GM21619 (cell line): ENCODE measurements at regions not wholly inside any gene's neighbourhood (a gene's known extent, or its start where the extent isn't known, plus 50 kb on each side); places are given as distances from the start of the nearest gene placed in this dataset.

Experiments used
- ATAC-seq: cut with Tn5 transposase; IDR thresholded peaks from one replicate; pipeline ENCODE4 v1.9.1; 2021; ENCODE audit not compliant: unreplicated experiment

DNA sequence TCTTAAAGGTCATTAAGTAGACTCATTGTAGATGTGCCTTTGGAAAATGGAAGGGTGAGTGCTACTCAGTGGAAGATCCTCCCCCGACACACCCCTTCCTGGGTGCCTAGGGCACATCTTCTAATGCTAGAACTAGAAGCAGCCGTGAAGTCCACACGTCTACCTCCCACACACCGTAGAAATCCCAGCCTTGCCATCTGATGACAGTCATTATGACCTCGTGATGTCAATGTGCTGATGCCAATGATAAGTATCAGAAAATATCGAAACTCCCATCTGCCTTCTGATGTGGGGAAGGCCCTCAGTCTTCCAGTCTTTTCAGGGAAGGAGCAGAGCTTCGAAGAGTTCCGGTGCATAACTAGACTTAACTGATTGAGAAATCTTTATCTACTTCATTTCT lies 282.1 kb upstream of the ROPN1 start:
- ATAC-seq = no peak

DNA sequence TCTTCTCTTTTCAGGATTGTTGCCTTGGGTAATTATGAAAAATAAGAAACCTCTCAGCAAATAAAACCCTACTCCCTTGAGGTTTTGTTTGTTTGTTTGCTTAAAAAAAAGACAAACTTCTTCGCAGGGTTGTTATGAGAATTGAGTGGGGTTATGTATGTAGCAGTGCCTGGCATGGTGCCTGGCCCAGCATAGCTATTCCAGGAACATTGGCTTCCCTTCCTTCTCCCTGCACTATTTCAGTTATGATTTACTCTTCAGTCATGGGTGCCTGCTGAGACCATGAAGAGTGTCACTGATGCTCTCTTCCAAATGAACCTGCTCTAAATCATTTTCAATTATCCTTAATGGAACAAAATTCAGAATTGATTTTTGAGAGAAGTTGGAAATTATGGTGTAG lies 283.5 kb upstream of the ROPN1 start:
- no peak for ATAC-seq

DNA sequence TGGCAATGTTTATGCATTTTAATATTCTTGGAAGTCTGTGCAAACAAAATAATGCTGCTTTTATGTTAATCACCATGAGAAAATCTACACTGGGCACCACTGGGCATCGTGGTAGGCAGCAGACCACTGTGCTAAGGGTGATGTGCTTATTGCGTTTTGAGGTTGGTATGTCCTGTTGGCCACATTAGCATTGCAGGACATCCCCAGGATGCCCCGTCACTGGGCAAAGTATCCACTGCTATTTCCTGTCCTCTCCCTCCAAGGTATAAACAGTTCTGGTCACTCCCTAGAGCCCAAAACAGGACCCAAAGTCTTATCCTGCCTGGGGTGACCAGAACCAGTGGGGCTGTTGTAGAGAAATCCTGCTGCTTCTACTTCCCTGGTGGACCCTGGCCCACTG lies 284.2 kb upstream of the ROPN1 start:
- ATAC-seq = no peak

DNA sequence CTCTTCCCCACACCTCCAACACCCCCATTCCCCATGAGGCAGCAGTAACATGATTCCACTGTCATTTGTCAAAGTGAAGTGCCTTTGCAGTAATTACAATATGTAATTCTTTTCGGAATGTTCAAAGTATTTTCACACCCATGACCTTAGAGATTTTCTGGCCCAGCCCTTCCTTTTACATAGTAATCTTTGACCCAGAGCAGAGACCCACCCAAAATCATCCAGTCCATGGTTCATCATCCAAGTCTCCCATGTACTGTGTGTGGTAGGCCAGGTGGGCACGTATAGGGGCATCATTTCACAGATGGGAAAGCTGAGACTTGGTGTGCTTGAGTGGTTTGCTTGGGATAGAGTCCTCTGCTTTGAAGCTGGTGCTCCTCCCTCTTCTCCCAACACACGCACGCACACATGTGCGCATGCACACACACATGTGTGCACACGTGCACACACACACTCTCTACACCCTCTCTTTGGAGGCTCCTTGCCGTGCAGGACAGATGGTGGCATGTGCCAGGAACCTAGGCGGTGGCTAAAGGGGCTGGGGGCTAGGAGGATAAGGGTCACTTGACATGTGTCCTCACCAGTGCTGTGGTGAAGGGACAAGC lies 284.7 kb upstream of the ROPN1 start:
- ATAC-seq = no peak

DNA sequence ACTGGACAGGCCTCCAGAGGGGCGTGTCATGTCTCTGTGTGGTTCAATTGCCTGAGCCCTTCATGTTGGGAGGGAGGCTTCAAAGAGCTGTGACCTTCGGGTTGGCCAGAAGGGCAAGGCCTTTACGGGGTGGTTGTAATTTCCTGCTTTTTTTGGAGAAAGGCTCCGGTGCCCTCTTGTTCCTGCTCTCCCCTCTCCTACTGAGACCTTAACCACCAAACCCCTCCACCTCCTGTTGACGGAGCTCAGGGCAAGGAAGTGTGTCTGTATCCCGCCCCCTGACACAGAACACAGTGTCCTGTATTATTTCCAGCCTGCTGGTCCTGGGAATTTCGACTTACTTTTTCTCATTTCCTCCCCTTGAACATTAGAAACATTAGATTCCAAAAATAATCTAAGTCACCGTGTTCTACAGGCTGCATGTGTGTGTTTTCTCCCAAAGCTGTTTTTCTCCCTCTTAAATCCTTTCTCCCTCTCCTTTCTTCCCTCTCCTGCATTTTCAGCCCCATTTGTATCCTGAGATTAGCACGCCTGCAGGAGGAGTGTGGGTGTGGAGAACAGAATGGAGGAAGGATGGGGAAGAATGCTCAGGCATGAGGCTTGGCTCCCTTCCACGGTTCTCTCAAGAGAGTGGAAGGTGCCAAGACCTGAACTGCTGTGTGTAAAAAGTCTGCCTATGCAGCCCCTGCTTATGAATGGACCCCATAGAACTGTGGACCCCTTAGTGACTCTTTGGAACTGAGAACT lies 285.4 kb upstream of the ROPN1 start:
- ATAC-seq = no peak

DNA sequence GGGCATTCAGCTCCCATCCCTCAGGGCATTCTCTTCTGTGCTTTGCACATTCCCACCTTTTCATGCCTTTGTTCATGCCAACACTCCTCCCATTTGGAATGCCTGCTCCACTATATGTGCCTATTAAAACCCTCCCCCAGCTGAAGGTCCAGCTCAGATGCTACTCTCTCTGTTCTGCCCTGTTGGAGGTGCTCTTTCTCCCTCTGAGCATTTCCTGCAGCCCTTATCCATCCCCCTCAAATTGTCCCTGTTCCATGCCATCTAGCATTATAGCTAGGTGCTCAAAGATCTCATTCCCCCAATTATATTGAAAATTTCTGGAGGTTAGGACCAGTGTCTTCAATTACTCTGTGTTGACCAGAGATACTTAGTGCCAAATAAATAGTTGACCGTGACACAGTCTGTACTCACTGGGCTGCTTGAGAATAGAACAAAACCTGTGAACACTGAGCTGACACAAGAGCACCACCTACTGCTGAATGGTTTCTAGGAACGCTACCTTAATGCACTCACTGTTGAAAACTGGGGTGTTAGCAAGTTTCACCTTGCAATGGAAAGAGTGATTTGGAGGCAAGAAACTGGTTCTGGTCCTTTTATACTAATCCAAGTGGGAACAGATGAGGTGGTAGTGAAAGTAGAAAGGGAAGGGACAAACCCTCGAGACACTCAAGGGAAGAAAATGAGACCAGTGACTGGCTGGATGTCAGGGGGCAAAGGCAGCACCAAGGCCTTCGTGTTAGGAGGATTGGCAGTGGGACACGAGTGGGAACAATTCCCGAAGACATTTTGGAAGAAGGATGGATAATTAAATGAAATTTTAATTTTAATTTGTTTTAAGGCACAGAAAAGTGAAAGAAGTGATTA lies 289.8 kb upstream of the ROPN1 start:
- no peak for ATAC-seq

DNA sequence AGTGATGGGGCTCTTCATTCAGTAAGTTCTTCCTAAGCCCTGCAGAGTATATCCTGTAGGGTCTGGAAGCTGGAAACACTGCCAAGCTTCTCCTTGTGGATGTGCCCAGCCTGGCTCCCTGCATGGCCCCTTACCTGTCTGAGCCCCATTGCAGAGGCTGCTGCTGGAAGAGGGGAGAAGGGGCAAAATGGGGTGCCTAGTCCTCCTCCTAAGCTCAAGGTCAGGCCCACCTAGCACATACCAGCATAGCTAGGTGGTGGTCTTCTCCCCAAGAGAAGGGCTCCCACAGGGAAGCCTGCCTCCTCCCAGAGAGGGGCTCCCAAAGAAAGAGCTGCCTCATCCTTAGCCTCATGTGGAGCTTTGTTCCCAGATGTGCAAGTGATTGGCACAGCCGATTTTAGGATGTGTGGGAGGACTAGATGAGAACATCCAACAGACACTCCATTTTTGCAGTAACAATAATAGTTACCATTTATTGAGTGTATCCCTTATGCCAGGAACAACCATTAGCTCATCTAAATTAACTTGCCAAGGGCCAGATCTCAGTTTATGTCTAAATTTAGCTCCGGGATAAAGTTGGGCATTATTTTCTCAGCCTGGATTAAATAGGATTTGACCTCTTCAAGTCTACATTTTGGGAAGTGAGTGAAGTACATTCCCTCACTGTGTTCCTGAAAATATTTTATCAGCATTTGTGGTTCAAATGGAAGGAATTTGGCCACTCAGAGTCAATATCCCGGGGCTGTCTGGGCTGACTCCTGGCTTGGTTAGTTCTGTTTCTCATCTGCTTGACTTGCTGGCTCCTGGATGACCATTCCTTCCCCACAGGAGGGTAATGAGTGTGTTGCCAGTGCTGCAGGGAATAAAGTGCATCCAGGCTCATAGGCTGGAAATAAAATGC lies 291.1 kb upstream of the ROPN1 start:
- no peak for ATAC-seq

DNA sequence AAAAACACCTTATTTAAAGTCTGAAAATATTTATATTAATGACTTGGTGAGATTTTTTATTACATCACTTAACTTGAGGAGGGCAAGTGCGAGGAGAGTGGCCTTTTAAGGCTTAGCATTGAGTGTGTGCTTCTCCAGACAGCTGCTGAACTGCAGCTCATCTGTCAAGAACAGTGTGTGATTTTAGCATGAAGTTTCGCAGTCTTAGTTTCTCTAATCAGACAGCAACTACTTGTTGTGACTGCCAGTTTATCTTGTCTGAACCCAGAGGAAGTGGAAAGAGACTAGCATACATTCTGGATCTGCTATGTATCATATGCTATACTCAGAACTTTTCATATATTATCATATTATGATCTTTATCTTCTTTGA lies 291.7 kb upstream of the ROPN1 start:
- ATAC-seq = no peak

DNA sequence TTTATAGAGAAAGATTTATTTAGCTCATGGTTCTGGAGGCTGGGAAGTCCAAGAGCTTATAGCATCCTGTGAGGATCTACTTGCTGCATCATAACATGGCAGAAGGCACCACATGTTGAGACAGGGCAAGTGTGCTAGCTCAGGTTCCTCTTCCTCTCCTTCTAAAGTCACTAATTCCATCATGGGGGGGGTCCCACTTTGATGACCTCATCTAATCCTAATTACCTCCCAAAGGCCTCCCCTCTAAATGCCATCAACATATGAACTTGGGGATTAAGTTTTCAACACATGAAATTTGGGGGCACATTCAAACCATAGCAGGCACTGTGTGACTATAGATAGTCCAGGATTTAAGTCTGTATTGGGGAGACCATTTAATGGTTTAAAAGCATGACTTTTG lies 297.1 kb upstream of the ROPN1 start:
- no peak for ATAC-seq

DNA sequence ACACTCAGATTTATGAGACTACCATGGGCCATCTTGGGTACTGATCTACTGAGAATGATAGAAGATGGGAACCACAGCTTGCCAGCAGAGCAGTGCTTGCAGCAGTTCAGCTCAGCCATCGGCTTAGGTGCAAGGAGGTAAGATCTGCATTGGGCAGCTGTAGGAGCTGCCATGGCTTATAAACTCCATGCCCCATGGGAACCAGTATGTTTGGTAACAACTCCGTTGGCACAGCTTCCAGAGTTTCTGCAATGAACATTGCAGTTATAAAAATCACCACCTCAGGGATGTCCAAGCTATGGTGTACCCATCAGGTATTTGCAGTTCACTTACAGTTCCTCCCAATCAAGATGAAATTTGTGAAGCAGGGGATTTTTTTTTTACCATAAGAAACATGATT lies 299.1 kb upstream of the ROPN1 start:
- ATAC-seq = no peak

DNA sequence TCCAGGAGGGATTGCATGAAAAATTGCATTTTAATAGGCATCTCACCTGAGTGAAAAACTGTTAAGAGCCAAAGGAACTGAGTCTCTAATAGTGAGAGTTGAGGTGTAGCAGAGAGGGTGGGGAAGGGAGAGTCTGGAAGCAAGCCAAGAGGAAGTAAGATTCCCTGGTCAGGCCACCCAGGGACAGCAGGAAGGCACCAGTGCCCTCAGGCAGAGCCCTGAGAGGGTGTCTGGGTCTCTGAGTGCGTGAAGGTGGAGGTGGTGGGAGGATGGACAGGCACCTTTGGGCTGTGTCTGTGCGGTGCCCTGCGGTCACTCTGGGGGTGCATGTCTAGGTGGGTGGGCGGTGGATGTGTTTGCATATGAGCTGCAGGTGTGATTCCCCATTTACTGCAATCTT lies 300.4 kb upstream of the ROPN1 start:
- ATAC-seq = no peak

DNA sequence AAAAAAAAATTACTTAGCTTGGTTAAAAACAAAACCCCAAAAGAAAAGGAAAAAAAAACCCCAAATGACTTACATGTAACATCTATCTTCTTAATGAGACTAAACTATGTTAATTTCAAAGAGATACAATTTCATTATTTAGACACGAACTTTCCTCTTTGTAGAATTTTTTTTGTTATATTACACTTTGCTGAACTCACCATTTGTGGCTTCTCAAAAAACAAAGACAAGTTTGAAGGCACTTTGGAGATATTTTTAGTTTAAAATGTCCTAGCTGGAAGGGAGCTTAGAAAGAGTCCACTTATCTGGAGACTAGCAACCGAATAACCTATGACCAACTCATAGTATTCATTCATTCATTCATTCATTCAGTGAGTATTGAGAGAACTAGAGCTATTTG lies 301.7 kb upstream of the ROPN1 start:
- no peak for ATAC-seq

DNA sequence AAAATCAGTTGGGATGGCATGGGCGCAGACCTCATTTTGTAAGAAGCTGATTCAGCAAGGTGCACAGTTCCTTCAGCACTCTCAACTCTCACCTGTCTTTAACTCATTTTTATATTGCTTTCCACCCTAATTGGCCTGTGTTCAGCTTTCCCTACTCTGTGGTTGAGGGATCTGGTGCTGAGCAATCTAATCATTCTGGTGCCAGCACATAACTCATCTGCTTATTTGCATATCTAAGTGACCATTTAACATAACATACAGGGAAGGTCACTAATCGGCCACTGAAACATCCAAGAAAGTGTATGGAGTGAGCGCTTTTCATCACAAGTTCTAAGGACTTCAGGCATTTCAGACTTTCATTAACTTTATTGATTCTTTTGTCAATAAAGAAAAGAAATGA lies 303.4 kb upstream of the ROPN1 start:
- no peak for ATAC-seq

DNA sequence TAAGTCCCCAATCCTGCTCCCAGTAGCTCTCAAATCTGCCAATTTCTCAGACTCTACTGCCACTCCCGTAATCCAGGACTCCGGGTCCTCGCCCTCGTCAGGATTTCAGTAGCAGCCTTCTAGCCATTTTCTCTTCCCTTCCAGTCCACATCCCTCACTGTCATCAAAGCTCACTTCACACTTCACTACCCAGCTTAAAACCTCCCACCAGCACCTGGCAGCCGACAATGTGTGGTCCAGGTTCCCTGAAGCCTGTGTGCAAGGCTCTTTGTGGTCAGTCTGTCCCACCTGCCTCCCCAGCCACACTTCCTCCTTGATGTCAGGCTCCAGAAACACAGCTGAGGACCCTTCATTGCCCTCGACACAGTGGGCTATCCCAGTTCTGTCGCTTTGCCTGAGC lies 304.5 kb upstream of the ROPN1 start:
- no peak for ATAC-seq

DNA sequence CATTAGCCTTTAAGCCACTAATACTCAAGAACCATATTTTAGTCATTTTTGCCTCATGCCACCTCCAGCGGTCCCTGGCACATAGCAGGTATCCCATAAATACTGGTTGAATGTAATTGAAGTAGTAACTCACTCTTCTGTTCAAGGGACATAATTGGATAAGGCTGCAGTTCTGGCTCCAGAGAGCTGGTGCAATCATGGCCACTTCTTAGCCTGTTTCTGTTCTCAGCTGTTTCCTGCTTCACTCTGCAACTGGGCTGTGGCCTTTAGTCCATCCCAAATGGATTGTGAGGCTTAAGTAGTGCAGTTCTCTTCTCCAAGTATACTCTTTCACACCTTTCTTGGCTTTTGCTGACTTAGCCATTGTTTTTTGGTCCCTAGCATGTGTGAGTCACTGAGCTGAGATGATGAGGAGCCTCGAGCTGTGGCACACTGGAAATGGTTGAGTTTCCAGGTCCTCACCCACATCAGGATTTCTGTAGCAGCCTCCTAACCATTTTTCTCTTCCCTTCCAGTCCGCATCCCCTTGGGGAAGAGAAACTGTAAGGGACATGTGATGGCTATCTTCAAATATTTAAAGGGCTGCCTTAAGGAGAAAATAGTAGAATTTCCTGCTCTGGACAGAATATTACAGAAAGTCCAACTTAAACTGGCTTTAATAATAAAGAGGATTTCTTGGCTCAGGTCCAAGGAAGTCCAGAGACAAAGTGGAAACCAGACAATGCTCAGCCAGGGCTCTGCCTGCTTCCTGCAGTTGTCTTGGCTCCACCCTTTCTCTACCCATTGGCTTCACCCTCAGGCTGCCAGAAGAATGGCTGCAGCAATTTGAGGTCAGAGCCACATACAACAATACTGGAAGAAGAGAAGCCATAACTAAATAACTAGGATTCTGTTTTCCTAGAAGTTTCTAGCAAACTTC lies 305.4 kb upstream of the ROPN1 start:
- ATAC-seq = no peak

DNA sequence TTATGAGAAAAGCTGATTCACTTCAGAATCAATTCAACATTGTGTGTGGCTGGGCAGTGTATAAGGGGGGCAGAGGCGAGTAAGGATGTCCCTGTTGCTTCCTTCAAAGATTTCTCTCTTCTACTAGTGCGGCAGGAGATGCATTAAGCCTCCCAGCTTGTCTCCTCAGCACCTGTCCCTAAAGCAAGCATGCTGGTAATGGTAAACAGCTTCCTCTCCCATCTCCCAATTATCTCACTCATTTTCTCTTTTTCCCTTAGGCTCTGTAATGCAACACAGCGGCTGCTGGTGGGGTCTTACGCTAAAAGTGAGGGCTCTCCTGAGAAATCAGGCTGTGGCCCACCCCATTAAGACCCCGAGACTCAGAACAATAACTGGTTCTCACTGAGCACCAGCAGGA lies 306.4 kb upstream of the ROPN1 start:
- ATAC-seq = no peak

DNA sequence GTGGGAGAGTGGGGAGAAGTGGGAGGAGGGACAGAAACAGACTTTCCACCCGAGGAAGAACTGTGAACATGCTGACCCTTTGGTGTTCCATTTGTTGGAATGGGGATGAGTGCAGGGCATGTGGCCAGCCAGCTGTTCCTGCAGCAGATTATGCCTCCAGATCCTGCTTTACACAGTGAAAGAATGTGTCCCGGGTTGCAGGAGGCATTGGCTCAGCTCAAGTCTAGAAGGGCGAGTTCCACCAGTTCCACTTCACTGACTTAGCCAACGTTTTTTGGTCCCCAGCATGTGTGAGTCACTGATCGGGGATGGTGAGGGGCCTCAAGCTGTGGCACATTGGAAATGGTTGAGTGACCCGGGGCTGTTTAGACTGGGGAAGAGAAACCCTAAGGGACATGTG lies 307.0 kb upstream of the ROPN1 start:
- no peak for ATAC-seq

DNA sequence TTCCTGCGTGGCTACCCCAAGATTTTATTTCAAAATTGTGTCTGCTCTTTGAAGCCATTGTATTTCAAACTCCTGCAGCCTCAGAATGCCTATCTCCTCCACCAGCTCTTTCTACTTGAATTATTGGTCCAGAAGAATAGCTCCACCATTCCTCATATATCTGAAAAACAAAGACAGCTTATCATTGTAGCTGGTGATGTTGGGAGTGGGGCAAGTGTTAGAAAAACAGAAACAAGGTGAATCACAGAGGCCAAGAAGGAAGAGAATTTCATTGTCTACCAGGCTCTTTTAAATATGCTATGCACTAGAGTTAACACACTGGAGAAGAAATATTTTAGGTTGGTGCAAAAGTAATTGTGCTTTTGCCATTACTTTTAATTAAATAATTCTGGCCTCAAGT lies 307.9 kb upstream of the ROPN1 start:
- ATAC-seq = no peak

DNA sequence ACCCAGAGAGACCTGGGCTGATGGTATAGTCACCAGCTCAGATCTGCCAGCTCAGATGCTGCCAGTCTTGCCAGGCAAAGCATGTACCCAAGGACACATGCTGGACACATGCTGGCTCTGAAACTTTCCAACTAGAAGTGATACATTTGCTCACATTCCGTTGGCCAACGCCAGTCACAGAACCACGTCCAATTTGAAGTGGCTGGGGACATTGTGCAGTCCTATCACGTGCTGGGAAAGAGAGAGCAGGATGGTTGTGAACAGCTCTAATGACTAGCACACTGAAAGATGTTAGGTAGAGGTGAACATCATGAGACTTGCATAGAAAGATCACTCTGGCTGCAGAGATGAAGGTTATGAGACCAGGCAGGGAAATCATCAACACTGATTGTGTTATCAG lies 308.5 kb upstream of the ROPN1 start:
- ATAC-seq = no peak

DNA sequence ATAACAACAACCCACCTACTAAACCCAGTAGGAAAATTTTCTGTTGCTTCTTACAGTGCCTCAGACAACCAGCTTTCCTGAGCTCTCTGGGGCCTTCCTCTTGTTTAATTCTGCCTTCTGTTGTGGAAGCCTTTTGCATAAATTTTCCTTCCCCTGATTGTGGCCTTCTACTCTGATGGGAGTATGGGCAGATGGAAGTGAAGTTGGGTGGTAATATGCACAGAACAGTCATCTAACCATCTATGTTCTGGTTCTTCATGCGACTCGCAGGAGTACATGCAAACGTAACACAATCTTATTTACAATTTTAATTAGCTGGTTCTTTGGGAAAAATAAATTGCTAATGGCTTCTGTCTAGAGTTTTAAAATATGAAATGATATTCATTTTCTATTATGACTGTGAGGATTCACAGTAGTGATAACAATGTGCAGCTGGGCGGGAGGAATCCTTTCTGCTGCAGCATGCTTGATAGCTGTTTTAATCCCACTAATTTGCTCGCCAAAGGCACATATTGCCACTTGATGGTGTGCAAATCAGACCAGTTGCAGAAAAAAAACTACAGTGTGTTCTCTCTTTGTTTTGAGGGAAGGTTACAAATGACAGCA lies 311.5 kb upstream of the ROPN1 start:
- ATAC-seq = no peak
